GM18519 (cell line): ENCODE measurements at regions not wholly inside any gene's neighbourhood (a gene's known extent, or its start where the extent isn't known, plus 50 kb on each side); places are given as distances from the start of the nearest gene placed in this dataset.
"Not testable (repeated sequence)": the region's sequence is repeated elsewhere in the genome, so short reads cannot be mapped to it uniquely, and the experiment has no call there.

ENCODE experiments used
- ATAC-seq: cut with Tn5 transposase; IDR thresholded peaks from one replicate; pipeline ENCODE4 v1.9.1; 2021; ENCODE audit warnings: mild to moderate bottlenecking, moderate library complexity; ENCODE audit not compliant: unreplicated experiment, low FRiP score

DNA sequence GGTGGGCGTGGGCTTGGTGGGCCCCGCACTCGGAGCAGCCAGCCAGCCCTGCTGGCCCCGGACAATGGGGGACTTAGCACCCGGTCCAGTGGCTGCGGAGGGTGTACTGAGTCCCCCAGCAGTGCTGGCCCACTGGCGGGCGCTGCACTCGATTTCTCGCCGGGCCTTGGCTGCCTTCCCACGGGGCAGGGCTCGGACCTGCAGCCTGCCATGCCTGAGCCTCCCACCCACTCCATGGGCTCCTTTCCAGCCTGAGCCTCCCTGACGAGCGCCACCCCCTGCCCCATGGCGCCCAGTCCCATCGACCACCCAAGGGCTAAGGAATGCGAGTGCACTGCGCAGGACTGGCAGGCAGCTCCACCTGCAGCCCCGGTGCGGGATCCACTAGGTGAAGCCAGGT is 2147.6 kb downstream of the LRRC4C start:
- not testable (repeated sequence) for ATAC-seq

DNA sequence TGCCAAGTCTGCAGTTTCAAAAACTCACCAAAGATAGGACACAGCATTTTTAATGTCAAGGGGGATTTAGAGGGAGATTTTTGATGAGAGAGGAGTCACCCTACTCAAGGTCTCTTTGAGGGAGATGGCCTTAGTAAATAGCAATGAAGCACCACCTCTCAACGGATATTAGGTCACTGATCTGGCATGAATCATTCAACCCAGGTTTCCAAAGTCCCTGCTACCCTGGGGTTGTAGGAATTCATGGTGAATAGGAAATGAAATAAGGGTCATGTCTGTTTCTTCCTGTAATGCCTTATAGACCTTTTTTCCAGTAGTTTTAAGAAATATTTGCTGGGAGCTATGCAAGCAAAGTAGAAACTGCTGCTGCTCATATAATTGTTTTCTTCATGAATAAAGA is 2154.9 kb downstream of the LRRC4C start:
- ATAC-seq: no peak

DNA sequence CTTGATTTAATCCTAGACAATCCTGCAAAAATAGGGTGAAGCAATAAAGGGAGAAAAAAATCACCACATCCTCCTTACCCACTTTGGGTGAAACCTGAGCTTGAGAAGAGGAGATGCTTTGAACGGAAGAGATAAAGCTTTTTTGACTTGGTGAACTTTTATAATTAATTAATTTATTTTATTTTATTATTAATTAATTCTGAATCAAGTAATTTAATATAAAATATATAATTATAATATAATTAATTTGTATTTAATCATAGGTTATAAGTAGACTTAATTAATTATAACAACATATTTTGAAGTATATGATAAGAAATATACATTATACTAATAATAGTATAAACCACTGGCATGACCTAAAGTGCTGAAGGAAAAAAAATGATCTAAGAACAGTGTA is 2164.8 kb downstream of the LRRC4C start:
- ATAC-seq: no peak

DNA sequence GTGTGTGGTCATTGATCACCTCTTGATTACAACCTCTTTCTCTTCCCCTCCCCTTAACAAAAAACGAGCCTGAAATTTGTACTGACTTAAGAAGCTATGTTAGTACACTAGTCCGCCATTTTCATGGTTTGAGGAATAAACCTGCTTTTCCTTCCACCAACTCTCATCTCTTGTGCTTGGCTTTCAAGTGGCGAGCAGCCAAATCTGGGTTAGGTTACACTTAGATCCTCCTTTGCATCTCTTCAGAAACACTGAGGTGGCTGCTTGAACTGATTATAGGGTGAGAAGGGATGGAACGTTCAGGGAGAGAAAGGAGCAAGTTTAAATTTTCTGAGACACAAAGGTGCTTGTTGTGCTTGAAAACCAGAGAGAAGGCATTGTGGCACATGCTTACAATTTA is 2171.4 kb downstream of the LRRC4C start:
- no peak for ATAC-seq

DNA sequence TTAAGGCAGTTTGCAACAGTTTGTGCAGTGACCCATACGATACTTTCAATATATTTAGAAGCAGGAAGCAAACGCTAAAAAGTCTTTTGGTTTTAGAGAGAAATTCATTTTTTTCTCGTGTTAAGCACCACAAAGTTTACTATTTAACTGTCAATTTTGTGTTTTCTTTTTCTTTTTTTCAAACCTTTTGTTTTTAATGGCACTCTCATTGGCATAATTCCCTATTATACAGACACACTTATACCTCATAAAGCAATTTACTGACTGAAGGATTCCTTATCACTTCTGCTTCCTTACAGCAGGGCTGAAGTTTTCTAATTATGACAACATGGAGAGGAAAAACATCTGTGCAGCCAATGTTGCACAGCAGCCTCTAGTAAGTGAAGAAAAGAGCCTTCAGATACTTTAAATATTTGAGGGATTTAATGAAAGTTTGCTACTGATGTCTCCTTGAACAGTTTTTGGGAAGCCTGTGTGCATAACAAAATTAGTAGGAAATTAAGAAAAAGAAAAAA is 2191.2 kb downstream of the LRRC4C start:
- ATAC-seq: no peak

DNA sequence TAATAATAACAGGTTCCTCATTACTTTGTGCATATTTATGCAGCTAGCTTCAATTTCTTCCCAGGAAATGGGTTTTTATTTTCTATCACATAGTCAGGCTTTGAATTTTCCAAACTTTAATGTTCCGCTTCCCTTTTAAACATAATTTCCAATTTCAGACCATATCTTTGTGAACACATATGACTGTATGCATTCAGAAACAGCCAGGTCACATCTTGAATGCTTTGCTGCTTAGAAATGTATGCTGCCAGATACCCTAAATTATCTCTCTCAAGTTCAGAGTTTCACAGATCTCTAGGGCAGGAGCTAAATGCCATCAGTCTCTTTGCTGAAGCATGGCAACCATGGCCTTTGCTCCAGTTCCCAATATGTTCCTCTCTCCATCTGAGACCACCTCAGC is 2203.8 kb downstream of the LRRC4C start:
- ATAC-seq: no peak

DNA sequence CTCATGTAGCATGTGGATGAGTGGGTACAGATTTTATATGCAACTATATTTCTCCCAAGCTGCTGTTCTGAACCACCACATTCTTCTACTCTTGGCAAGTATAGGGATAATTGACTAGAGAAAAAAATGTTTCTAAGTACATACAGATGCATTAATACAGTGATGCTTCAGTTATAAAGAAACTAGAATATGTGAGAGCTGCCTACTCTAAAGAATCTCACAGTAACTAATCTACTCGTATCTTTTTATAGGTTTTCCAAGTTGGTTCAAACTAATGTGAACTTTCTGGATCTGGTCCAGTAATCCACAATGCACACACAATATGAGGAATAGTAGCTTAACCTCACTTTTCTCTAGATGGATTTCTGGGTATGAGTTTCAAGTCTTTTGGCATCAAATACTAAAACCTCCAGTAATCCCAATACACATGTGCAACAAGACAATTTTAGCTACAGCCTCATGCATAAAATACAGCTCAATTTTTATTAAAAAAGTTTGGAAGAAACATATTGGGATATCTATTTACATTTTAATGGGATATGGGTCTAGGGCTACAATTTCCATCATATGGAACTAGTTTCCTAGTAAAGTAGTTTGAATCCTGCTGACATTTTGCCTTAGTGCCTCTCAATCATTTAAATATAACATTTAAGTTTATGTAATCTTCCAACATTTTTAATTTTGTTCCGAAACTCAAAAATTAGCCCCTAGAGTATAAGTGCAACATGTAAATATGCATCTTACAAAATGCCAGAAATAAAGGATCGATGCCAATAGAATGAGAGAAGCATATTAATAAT is 2209.7 kb downstream of the LRRC4C start:
- ATAC-seq: no peak

DNA sequence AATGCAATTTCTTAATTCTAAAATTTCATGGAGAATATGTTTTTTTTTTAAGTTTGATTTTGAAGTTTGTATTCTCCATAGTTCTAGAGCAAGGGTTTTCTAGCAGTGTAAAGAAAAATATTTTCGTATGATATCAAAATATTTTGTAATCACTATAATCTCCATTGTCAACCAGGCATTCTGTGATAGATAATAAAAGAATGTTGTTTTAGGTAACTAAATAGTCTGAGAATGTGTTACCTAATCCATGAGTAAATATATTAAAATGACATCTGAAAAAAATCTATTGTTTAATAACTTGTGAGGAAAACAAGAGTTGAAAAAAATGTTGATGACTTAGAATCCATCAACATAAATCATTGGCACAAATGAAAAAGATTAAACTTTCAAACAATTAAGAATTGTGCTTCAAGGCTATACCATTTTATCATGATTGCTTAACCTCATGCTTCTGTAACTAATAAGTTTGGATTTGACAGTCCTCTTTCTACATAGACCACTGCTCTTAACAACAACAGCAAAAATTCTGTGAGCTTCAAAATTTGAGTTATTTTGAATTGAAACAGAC is 2211.8 kb downstream of the LRRC4C start:
- no peak for ATAC-seq

DNA sequence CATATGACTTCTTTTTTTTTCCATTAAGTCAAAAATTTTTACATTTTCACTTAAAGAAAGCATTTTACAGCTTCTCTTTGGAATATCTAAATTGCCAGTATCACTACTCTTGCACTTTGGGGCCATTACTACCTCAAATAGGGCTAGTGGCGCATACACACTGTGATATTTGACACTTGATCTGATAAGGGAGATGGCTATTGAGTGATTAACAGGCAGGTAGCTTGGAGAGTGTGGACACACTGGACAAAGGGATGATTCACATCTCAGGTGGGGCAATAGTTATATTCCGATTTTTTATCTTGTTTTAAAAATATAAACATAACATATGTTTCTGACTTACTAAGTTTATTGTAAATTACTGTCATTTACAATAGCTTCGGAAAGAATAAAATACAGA is 2219.9 kb downstream of the LRRC4C start:
- ATAC-seq: no peak

DNA sequence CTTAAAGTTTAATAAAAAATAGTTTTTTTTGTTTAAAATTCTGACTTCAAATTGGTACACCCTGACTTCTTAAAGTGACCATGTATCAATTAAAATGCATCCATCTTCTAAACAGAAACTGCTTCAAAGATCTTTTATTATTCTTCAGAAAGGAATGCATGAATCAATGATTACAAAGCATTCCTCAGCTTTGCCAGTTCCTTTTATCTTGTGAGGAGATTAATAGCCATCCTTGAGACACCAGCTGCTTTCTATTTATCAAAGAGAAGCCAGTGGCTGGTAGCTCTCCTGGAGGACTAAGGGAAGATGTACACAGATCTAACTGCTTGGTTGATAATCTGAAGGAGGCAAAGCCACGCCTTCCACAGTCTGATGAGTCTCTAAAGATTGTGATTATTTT is 2222.5 kb downstream of the LRRC4C start:
- ATAC-seq: no peak

DNA sequence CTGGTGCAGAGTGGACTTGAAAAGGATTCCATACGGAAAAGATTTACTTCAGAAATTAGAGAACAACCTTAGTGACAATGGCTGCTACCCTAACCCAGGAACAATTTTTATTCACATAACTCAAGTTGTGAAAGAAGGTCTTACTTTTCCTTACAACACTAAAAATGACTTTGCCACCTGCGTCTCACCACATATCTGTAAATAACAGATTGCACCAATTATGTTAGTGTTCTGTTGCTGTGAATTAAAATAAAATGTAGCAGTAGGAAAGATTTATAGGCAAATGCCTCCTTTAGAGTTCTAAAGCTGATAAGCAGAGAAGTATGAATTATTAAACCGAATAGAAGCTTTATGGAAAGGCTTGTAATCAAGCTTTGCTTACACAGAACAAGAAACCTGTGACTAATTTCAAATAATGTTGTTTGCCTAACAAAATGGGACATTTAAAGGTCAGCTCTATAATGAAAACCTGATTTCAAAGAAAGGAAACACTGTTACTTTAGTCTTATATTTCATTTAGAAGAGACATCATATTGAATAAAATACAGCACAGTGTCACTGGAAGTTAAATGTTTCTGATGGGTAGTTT is 2237.8 kb downstream of the LRRC4C start:
- ATAC-seq: no peak

DNA sequence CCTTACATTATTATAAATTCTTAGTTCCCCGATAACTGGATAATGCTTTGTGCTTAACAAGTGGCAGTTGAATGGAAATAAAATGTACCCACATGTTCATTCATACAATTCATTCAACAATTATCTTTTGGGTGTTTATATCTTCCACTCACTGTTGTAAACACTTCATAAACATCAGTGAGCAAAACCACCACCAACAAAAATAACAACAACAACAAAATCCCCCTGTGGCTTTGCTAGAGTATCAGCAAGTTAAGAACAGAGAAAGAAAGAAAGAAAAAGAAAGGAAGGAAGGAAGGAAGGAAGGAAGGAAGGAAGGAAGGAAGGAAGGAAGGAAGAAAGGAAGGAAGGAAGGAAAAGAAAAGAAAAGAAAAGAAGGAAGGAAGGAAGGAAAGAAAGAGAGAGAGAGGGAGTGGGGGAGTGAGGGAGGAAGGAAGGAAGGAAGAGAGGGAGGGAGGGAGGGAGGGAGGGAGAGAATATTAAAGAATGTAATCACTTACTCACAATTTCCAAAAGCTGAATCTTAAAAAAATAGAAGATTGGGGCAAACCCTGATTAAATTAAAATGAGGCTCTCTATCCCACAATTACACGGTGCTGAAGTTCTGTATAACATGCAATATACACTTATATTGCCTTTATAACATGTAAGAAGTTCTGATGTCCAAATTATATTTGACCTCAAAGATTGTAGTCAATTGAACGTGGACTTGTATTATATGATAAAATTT is 2238.8 kb downstream of the LRRC4C start:
- no peak for ATAC-seq

DNA sequence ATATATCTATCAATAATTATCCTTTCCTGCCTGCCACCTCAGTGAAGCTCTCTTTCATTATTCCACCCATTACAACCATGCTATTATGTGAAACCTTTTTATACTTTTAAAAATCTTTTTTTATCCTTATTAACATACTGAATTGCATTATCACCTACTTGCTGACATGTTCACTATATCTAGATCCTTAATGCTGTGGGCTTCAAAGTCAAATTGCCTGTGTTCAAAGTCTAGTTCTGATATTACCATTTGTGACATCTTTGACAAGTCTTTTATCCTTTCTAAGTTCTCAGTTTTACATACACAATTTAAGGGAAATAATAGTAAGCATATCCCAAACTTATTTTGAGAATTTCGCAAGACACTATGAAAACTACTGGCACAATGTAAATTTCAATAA is 2239.4 kb downstream of the LRRC4C start:
- ATAC-seq: no peak

DNA sequence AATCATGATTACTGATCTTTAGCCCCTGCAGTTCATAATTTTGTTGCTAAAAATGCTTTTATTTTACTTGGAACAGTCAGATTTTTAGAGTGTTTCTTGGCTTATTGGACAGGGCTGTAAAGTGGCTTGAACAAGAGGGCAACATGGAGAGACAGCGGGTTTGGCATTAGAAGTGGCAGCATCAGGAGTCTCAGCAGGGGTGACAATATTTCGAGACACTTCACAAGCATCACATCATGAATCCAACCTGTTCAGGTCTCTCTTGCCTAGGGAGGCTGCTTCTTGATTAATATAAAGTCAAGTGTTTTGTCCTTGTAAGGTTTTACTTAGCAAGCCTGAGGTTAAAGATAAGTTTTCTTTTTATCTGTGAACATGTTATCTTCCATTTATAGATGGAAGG is 2249.5 kb downstream of the LRRC4C start:
- ATAC-seq: no peak

DNA sequence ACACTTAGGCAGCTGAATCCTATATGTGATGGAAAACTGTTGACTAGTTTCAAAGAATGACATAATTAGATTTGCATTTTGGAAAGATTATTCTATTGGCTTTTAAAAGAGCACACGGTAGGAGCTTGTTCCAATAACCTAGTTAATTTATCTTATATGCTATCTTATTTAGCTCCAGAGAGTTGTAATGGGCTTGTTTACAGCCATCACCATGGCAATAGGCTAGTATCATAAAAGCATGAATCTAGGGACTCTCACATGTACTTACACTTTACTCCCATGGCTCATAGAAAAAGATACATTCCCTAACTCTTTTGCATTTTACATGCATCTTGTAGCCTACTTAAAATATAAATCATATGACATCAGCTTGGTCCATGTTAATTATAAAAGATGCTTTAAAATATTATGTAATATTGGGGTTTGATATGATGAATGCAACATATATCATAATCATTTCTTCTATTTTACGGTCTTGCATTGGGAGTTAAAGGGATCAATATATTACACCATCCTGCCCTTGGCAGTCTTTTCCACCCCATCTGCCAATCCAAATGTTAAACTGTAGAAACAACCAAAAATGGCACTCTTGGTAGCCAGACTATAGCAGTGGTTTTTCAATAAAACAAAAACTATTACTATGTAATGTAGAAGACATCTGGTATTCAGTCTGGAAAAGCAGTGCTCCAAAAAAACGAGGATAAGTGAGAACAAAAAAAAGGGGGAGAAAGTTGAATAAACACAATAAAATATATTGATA is 2254.0 kb downstream of the LRRC4C start:
- ATAC-seq: no peak

DNA sequence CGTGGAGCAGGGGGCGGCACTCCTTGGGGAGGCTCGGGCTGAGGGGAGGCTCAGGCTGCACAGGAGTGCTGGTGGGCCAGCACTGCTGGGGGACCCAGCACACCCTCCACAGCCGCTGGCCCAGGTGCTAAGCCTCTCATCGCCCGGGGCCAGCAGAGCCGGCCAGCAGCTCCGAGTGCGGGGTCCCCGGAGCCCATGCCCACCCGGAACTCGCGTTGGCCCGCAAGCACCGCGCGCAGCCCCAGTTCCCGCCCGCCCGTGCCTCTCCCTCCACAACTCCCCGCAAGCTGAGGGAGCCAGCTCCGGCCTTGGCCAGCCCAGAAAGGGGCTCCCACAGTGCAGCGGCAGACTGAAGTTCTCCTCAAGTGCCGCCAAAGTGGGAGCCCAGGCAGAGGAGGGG is 2266.8 kb downstream of the LRRC4C start:
- ATAC-seq: no peak

DNA sequence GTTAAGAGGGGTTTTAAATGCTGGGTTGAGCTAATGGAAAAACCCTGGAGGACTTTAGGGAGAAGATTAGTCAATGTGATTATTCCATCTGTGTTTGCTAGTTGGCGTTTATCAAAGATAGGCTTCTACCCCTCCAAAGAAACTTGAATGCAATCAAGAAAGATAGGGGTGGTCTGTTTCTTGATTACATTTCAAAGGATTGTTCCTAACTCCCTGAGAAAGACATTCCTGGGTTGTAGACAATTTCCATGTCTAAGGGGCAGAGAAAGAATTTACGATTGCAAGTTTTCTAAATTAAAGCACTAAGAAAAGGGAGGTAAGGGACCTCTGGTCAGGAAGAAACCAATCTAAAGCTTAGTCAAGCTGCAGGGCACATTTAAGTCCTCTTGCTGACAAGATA is 2268.7 kb downstream of the LRRC4C start:
- ATAC-seq: no peak

DNA sequence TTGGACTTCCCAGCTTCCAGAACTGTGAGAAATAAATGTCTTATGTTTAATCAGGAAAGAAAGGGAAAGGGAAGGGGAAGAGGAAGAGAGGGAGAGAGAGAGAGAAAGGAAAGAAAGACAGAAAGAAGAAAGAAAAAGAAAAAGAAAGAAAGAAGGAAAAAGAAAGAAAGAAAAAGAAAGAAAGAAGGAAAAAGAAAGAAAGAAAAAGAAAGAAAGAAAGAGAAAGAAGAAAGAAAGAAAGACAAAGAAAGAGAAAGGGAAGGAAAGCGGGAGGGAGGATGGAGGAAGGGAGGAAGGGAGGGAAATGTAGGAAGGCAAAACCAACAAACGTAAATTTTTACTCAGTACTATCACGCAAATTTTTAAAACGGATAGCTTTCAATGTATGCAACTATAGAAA is 2281.8 kb downstream of the LRRC4C start:
- ATAC-seq: no peak

DNA sequence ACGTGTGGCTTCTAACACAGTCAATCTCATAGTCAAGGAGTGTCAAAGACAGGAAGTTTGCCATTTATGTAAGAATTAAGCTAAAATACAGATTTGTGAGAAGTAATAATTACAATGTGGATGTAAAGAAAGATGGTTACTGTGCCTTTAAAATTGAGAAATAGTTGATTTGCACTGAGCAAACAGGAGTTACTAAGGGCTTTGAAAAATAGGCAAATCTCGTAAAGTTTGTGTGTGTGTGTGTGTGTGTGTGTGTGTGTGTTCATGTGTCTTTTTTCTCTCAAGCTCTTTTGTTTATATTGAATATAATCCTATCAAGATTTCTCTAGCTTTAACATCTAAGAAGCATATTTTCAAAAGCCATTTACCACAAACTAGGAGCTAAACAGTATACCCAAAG is 2284.5 kb downstream of the LRRC4C start:
- no peak for ATAC-seq

DNA sequence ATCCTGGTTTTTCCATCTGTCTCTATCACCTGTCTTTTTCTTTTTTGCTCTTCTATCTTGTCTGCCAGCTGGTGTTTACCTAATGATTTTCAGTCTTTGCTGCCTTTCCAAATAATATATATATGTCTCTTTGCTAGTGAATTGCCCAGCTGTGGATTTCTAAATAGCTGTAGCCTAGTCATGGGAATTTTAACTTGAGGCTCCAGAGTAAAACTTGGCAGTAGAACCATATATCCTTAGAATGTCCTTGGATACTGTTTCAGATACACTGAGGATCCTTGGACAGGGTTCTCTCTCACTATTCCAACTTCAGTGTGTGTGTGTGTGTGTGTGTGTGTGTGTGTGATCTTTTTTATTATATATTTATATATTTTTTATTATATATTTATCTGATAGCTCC is 2285.3 kb downstream of the LRRC4C start:
- no peak for ATAC-seq

DNA sequence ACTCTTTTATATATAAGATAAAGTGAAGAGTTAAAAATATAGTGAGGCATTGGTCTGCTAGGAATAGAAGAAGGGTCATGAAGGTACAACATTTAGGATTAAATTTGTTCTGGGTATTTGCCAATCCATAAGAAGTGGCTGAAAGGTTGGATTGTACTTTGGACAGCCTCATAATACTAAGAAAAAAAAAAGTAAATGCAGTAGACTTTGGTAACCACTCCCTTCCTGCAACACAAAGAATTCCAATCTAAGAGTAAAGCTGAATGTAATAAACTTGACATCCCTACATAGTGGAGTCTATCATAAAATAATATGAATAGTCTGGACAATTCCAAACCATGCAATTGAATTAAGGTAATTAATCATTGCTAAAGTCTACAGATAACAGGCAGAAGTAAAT is 2294.4 kb downstream of the LRRC4C start:
- ATAC-seq: no peak
